NCI-H526 (cell line): ENCODE measurements at regions not wholly inside any gene's neighbourhood (a gene's known extent, or its start where the extent isn't known, plus 50 kb on each side); places are given as distances from the start of the nearest gene placed in this dataset.
A peak's percentile ranks its signal among the peaks of the same experiment; 100 is the strongest.
"Not testable (repeated sequence)": the region's sequence is repeated elsewhere in the genome, so short reads cannot be mapped to it uniquely, and the experiment has no call there.

Source experiments
- DNase-seq, 2 experiments: peaks; one replicate each; lab custom pipeline; 2025; lab: John Stamatoyannopoulos, UW

DNA sequence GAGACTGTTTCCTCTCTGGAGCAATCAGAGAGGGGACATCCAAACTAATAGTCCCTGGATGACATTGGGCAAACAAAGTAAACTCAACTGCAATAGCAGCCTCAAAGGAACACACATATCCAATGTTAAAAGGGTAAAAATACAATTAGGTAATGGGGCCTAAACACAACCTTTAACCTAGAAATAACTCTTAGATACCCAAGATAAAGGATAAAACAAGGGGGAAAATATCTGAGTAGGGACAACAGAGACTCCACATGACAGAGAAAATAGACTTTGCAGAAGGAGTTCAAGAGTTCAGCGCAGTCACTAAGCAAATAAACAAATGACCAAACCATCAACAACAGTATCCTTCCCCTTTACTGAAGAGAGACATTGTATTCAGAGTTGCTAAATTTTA, 149.3 kb downstream of the FBXO4 start:
- DNase-seq, result no peak

DNA sequence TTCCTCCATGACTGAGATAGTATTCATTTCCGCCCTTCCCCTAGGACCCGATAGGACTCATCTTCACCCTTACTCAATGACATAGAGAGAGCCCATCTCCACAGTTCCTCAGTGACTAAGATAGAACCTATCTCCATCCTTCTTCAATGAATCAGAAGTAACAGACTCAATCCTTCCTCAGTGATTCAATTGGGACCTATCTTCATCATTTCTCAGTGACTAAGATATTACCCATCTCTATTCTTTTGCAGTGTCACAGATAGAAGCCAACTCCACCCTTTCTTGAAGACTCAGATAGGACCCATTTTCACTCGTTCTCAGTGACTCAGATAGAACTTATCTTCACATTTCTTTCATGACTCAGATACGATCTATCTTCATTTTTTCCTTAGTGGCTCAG, 164.6 kb downstream of the FBXO4 start:
- no peak for DNase-seq

GRCh38 chr5:42090162-42090561, 165.1 kb downstream of the FBXO4 start:
- no peak for DNase-seq

DNA sequence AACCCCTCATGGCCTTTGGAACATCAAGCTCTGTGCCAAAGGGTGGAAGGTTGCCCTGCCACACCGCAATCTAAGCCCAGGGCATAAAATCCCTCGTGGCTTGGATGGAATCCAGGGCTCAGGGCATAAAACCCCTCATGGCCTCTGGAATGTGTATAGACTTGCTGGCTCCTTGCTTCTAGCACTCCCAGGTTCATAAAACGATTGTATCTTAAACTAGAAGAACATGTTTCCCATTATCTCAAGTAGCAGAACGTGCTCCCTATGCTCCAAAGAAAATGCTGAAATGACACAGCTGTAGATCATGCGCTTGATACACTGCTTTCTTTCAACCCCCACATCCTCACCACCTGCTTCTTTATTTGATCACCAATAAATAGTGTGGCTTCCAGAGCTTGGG, 174.8 kb downstream of the FBXO4 start:
- not testable (repeated sequence) for DNase-seq

DNA sequence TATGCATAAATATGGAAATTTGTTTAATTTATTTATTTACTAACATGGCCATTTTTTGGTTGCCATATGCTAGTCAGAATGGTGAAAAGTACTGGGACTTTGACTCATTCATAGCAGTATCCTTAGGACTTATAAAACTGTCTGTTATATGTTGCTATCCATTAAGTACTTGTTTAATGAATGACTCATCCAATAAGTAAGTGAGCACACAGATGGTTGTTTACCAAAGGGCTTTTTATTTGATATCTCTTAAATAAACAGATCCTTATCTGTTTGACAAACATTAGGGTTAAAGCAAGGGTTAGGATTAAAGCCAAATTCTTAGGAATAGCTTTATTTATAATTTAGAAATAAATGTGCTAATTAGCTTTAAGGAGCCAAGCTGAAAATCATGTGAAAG, 183.4 kb downstream of the FBXO4 start:
- DNase-seq, result no peak

- DNase-seq, result no peak
Measured at GRCh38 chr5:42109006-42109572, 184.0 kb downstream of the FBXO4 start.

- DNase-seq, result not testable (repeated sequence)
Measured at GRCh38 chr5:42115721-42116120, 190.6 kb downstream of the FBXO4 start.

DNA sequence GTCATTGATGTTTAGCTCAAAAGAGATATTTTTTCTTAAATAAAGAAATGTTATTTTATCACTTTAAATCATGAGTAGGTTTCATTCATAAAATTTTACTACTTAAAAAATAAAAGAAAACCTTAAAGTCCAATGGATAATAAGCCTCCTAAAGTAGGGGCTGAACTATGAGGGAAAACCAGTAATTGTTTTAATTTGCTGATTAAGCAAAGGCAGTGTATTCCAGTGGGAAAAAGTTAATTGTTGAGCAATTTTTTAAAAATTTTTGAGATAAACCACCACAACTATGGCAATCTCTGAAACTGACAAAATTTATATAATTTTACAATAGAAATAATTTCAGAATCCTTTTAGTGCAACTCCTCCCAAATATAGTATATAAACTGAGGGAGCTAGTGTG, 195.0 kb downstream of the FBXO4 start:
- no peak for DNase-seq

GRCh38 chr5:42121401-42121800, 196.3 kb downstream of the FBXO4 start:
- no peak for DNase-seq

DNA sequence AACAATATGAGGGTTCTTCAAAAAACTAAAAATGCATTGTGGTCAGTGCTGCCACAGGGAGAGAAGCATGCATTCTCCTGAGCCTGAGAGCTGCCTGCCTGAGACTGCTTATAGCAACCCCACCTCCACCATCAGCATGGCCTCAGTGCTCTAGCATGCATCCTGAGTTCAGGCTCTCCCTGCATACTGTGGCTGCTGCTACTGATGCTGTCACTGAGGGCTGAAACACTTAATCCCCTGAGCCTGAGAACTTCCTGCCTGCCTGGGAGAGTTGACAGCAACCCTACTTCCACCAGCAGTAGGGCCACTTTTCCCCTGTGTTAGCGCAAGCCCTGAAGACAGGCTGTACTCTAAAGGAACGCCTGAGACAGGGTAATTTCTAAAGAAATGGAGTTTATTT, 206.0 kb downstream of the FBXO4 start:
- no peak for DNase-seq

DNA sequence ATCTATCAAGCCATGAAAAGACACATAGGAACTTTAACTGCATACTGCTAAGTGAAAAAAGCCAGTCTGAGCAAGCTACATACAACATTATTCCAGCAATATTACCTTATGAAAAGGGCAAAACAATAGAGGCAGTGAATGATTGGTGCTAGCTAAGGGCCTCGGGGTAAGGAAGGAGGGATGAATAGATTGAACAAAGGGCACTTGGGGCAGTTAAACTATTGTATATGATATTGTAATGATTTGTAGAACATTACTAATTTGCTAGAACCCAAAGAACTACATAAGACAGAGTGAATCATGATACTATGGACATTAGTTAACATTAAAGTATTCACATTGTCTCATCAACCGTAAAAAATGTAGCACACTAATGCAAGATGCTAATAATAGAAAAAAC, 218.3 kb downstream of the FBXO4 start:
- no peak for DNase-seq

- DNase-seq, result peak in 1 of 2 experiments; percentile 1
Measured at GRCh38 chr5:42148813-42149212, 223.7 kb downstream of the FBXO4 start.

- DNase-seq, result no peak
Measured at GRCh38 chr5:42157215-42157614, 232.1 kb downstream of the FBXO4 start.

DNA sequence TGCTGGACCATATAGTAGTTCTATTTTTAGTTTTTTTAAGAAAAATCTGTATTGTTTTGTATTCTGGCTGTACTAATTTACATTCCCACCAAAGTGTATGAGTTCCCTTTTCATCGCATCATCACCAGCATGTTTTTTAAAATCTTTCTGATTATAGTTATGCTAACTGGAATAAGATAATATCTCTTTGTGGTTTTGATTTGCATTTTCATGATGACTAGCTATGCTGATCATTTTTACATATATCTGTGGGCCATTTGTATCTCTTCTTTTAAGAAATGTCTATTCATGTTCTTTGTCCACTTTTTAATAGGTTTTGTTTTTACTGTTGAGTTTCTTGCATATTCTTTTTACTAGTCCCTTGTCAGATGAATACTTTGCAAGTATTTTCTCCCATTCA, 238.0 kb downstream of the FBXO4 start:
- peak; percentile 3 to 27 for DNase-seq

DNA sequence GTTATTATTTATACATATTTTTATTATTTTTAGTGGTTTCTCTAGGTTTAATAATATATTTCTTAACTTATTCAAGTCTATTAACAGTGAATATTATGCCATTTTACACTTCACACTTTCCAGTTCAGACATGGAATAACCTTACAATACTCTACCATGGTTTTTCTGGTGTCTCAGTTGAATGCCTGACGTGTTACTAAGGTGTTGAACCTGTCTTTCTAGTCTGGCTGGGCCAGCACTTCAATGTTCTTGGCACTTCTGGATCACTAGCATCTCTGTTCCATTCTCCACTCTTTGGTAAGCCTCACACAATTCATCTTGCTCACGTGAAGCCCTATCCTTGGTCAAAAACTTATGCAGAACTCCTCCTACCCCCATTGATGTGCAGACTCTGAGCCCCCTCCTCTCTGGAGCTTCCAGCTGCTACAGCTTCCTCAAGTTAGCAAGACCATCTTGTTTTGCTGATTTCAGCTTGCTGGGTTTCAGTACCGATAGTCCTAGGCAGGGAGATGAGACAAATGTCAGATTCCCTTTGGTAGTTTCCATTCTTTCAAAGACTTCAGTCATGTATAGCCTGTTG, 243.1 kb downstream of the FBXO4 start:
- no peak for DNase-seq

GRCh38 chr5:42176118-42176517, 247.1 kb upstream of the GHR start:
- not testable (repeated sequence) for DNase-seq

- DNase-seq, result not testable (repeated sequence)
Measured at GRCh38 chr5:42179843-42180242, 243.4 kb upstream of the GHR start.

GRCh38 chr5:42216904-42217303, 206.3 kb upstream of the GHR start:
- no peak for DNase-seq

DNA sequence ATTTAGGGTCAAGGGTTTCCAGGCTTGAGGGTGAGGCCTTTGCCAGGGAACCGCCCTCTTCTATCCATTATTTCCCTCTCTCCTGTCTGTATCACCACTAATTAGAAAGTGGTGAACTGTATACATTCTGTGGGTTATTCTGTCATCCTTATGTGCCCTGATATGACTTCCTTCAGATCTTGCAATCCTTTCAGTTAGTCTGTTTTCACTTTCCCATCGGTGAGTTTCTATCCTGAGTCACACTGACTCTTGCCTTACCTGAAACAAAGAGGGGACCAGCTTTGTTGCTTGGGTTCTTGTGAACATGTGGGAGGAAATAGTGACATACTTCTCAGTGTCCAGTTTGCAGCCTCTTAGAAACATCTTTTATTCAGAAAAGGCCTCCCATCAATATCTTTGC, 205.4 kb upstream of the GHR start:
- DNase-seq, result no peak

DNA sequence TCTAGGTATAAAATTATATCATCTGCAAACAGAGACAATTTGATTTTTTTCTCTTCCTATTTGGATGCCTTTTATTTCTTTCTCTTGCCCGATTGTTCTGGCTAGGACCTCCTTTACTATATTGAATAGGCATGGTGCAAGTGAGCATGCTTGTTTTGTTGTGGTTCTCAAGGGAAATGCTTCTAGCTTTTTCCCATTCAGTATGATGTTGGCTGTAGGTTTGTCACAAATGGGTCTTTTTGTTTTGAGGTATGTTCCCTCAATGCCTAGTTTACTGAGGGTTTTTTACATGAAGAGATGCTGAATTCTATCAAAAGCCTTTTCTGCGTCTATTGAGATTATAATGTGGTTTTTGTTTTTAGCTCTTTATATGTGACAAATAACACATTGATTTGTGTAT, 198.2 kb upstream of the GHR start:
- no peak for DNase-seq

DNA sequence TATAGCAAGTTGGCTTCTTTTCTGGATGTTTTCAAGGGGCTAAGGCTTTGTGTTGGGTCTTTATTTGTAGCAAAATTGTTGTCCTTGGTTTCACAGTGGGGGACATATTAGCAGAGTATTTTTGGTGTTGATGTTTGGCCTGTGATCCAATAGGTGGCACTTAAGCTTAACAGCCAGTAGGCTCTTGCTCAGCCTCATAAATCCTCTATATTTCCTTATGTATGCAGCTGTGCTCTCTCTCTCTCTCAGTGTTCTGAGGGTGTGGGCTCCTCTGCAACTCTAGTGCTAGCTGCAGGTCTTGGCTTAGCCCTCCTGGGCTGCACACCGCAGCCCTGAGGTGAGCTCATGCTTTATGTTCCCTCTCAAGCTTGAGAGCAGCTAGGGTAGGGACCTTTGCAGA, 195.0 kb upstream of the GHR start:
- DNase-seq, result peak in 1 of 2 experiments; percentile 21

DNA sequence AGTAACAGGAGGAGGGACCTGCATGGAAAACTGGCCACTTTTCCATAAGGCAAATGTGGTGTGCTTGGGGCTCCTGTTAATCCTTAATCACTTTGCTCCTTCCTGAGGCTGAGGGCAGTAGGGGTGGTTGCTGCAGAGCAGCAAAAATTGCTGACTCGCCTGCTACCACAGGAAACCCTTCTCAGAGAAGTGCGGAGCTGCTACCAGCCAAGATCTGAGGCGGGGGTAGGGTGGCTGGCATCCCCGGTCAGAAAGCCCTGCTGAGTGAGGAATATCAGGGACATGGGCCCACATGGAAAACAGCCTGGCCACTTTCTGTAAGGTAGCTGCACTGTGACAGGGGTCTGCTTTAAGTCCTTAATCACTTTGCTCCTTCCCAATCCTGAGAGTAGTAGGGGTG, 192.4 kb upstream of the GHR start:
- no peak for DNase-seq

- no peak for DNase-seq
Measured at GRCh38 chr5:42235241-42235640, 188.0 kb upstream of the GHR start.

DNA sequence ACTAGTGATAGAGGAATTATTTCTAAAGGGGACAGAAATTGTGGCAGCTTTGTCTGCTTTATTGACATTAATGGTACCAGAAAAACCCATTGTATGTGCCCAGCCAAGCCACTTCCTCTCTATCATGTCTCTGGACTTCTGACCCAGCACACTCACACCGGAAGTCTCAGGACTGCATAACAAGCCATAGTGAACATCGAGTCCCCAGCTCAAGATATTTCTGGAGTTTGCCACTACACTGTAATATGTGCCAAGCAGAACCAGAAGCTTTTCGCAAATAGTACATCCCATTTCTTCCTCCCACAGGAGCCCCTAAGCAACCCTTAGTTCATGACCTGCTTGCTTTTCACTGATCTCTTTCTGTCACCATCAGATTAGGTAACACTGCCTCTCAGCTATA, 187.4 kb upstream of the GHR start:
- no peak for DNase-seq
